Naive thymus-derived CD8-positive, alpha-beta T cell (primary cell): ENCODE measurements at regions not wholly inside any gene's neighbourhood (a gene's known extent, or its start where the extent isn't known, plus 50 kb on each side); places are given as distances from the start of the nearest gene placed in this dataset.

Experiments used
- ATAC-seq, 2 donors: fragments of 150-1000 bp; cut with Tn5 transposase in 1 of 2; sonication (Bioruptor Pico), chemical (Tn5 transposase) in 1 of 2; 1 replicate in 1 of 2; 2 replicates in 1 of 2; pipeline ENCODE4 v1.10.0; 2021; ENCODE audit warnings: mild to moderate bottlenecking in 2 of 2, moderate library complexity in 2 of 2
- POLR2A ChIA-PET: fragments of 350-600 bp; sonication (Branson Sonifier 250); formaldehyde crosslinking; loops from one replicate; lab custom pipeline; 2021; ENCODE audit warnings: antibody characterized with exemption; lab: Charles Lee
- DNase-seq, 10 donors: peaks; one replicate each; pipeline versions ENCODE4 v3.0.0 to v3.0.0-alpha.2; 2020 to 2022
- H3K27ac Mint-ChIP-seq, 10 donors: one replicate each; pipeline ENCODE4 v1.8.0; 2020 to 2022; ENCODE audit warnings: mild to moderate bottlenecking in 10 of 10, mixed read lengths in 10 of 10, moderate library complexity in 4 of 10, inconsistent platforms in 1 of 10
- H3K27me3 Mint-ChIP-seq, 5 donors: one replicate each; pipeline ENCODE4 v1.8.0; 2021 to 2022; ENCODE audit warnings: mixed read lengths in 5 of 5
- H3K36me3 Mint-ChIP-seq, 3 donors: one replicate each; pipeline ENCODE4 v1.8.0; 2020 to 2022; ENCODE audit warnings: mixed read lengths in 3 of 3, mild to moderate bottlenecking in 2 of 3, inconsistent platforms in 1 of 3
- H3K4me1 Mint-ChIP-seq, 4 donors: one replicate each; pipeline ENCODE4 v1.8.0; 2021 to 2022; ENCODE audit warnings: mixed read lengths in 4 of 4
- H3K4me3 Mint-ChIP-seq, 10 donors: one replicate each; pipeline ENCODE4 v1.8.0; 2020 to 2022; ENCODE audit warnings: mild to moderate bottlenecking in 10 of 10, mixed read lengths in 10 of 10, moderate library complexity in 6 of 10, inconsistent platforms in 1 of 10
- H3K9me3 Mint-ChIP-seq, 9 donors: one replicate each; pipeline ENCODE4 v1.8.0; 2020 to 2022; ENCODE audit warnings: mixed read lengths in 9 of 9, mild to moderate bottlenecking in 3 of 9, inconsistent platforms in 1 of 9, moderate library complexity in 1 of 9

- no peak for ATAC-seq
- no peaks in the 10 kb centered on the region for H3K4me1 Mint-ChIP-seq
- peaks cover 0 to 22% (median 2%) of the 10 kb centered on the region in 9 donors for H3K9me3 Mint-ChIP-seq
- H3K36me3 Mint-ChIP-seq: no peaks in the 10 kb centered on the region
- DNase-seq: no peak
- peaks cover 0 to 1% (median 0%) of the 10 kb centered on the region in 5 donors for H3K27me3 Mint-ChIP-seq
- POLR2A ChIA-PET: no interaction called here
- no peak overlapping the region for H3K27ac Mint-ChIP-seq
- H3K4me3 Mint-ChIP-seq: no peak overlapping the region
Observed at GRCh38 chr3:106862067-106862466, 515.2 kb upstream of the CCDC54 start.

- Mint-ChIP-seq H3K27me3 (peaks cover 0 to 2% (median 0%) of the 10 kb centered on the region in 5 donors), H3K27ac (no peak overlapping the region)
Observed at GRCh38 chr3:106877627-106878026, 499.6 kb upstream of the CCDC54 start.

GRCh38 chr3:106880206-106880605 lies 497.0 kb upstream of the CCDC54 start:
- H3K4me1 Mint-ChIP-seq: no peaks in the 10 kb centered on the region
- POLR2A ChIA-PET: no interaction called here
- H3K9me3 Mint-ChIP-seq: peaks cover 0 to 9% (median 3%) of the 10 kb centered on the region in 9 donors
- H3K4me3 Mint-ChIP-seq: no peak overlapping the region
- H3K36me3 Mint-ChIP-seq: peaks cover 0 to 2% (median 0%) of the 10 kb centered on the region in 3 donors
- DNase-seq (no peak), ATAC-seq (no peak)
- H3K27me3 Mint-ChIP-seq: no peaks in the 10 kb centered on the region
- H3K27ac Mint-ChIP-seq: no peak overlapping the region

More at GRCh38 chr3:106877627-106878026, 499.6 kb upstream of the CCDC54 start:
- no peak for DNase-seq
- Mint-ChIP-seq H3K9me3 (peaks cover 0 to 4% (median 0%) of the 10 kb centered on the region in 9 donors), H3K36me3 (no peaks in the 10 kb centered on the region), H3K4me1 (no peaks in the 10 kb centered on the region), H3K4me3 (no peak overlapping the region)
- POLR2A ChIA-PET: no interaction called here
- ATAC-seq: no peak

GRCh38 chr3:106881186-106881585 lies 496.1 kb upstream of the CCDC54 start:
- H3K27ac Mint-ChIP-seq: no peak overlapping the region
- H3K4me3 Mint-ChIP-seq: no peak overlapping the region
- no peaks in the 10 kb centered on the region for H3K27me3 Mint-ChIP-seq
- H3K4me1 Mint-ChIP-seq: no peaks in the 10 kb centered on the region
- DNase-seq (no peak), ATAC-seq (no peak)
- H3K36me3 Mint-ChIP-seq: peaks cover 0 to 6% (median 0%) of the 10 kb centered on the region in 3 donors
- POLR2A ChIA-PET: no interaction called here
- peaks cover 0 to 16% (median 5%) of the 10 kb centered on the region in 9 donors for H3K9me3 Mint-ChIP-seq

- no peak overlapping the region for H3K27ac Mint-ChIP-seq
- POLR2A ChIA-PET: no interaction called here
- no peak for DNase-seq
- H3K36me3 Mint-ChIP-seq: peaks cover 0 to 6% (median 0%) of the 10 kb centered on the region in 3 donors
- no peak overlapping the region for H3K4me3 Mint-ChIP-seq
- no peak for ATAC-seq
- peaks cover 0 to 16% (median 5%) of the 10 kb centered on the region in 9 donors for H3K9me3 Mint-ChIP-seq
- no peaks in the 10 kb centered on the region for H3K27me3 Mint-ChIP-seq
- H3K4me1 Mint-ChIP-seq: no peaks in the 10 kb centered on the region
Observed at GRCh38 chr3:106882297-106882696, 494.9 kb upstream of the CCDC54 start.

- Mint-ChIP-seq H3K4me3 (no peak overlapping the region), H3K9me3 (peaks cover 0 to 2% (median 0%) of the 10 kb centered on the region in 9 donors), H3K4me1 (no peaks in the 10 kb centered on the region), H3K27ac (no peak overlapping the region), H3K27me3 (peaks cover 0 to 4% (median 0%) of the 10 kb centered on the region in 5 donors), H3K36me3 (no peaks in the 10 kb centered on the region)
- ATAC-seq: no peak
- POLR2A ChIA-PET: no interaction called here
- no peak for DNase-seq
Observed at GRCh38 chr3:106906074-106906473, 471.2 kb upstream of the CCDC54 start.

GRCh38 chr3:106908181-106908938 lies 468.9 kb upstream of the CCDC54 start:
- ATAC-seq (no peak), DNase-seq (no peak)
- Mint-ChIP-seq H3K27ac (no peak overlapping the region), H3K36me3 (no peaks in the 10 kb centered on the region), H3K9me3 (peaks cover 0 to 2% (median 0%) of the 10 kb centered on the region in 9 donors), H3K4me1 (no peaks in the 10 kb centered on the region), H3K4me3 (no peak overlapping the region), H3K27me3 (peaks cover 0 to 4% (median 1%) of the 10 kb centered on the region in 5 donors)
- POLR2A ChIA-PET: no interaction called here

- no peaks in the 10 kb centered on the region for H3K4me1 Mint-ChIP-seq
- no peak for ATAC-seq
- no peak overlapping the region for H3K4me3 Mint-ChIP-seq
- peaks cover 1 to 15% (median 6%) of the 10 kb centered on the region in 5 donors for H3K27me3 Mint-ChIP-seq
- no peak for DNase-seq
- no peaks in the 10 kb centered on the region for H3K36me3 Mint-ChIP-seq
- no peak overlapping the region for H3K27ac Mint-ChIP-seq
- H3K9me3 Mint-ChIP-seq: peaks cover 0 to 2% (median 0%) of the 10 kb centered on the region in 9 donors
- POLR2A ChIA-PET: no interaction called here
Observed at GRCh38 chr3:106913111-106913698, 464.0 kb upstream of the CCDC54 start.

GRCh38 chr3:106913966-106914365 lies 463.3 kb upstream of the CCDC54 start:
- H3K4me3 Mint-ChIP-seq: no peak overlapping the region
- H3K27me3 Mint-ChIP-seq: peaks cover 1 to 15% (median 6%) of the 10 kb centered on the region in 5 donors
- H3K36me3 Mint-ChIP-seq: no peaks in the 10 kb centered on the region
- ATAC-seq (no peak), DNase-seq (no peak)
- POLR2A ChIA-PET: no interaction called here
- H3K9me3 Mint-ChIP-seq: peaks cover 0 to 2% (median 0%) of the 10 kb centered on the region in 9 donors
- H3K4me1 Mint-ChIP-seq: no peaks in the 10 kb centered on the region
- H3K27ac Mint-ChIP-seq: no peak overlapping the region

- no peaks in the 10 kb centered on the region for H3K36me3 Mint-ChIP-seq
- DNase-seq (no peak), ATAC-seq (no peak)
- H3K9me3 Mint-ChIP-seq: no peaks in the 10 kb centered on the region
- POLR2A ChIA-PET: no interaction called here
- no peak overlapping the region for H3K27ac Mint-ChIP-seq
- no peak overlapping the region for H3K4me3 Mint-ChIP-seq
- H3K27me3 Mint-ChIP-seq: peaks cover 0 to 1% (median 0%) of the 10 kb centered on the region in 5 donors
- no peaks in the 10 kb centered on the region for H3K4me1 Mint-ChIP-seq
Observed at GRCh38 chr3:106920609-106921008, 456.6 kb upstream of the CCDC54 start.

- Mint-ChIP-seq H3K9me3 (peaks cover 0 to 3% (median 0%) of the 10 kb centered on the region in 9 donors), H3K36me3 (no peaks in the 10 kb centered on the region), H3K4me3 (no peak overlapping the region), H3K4me1 (no peaks in the 10 kb centered on the region), H3K27me3 (no peaks in the 10 kb centered on the region), H3K27ac (no peak overlapping the region)
- POLR2A ChIA-PET: no interaction called here
- DNase-seq (no peak), ATAC-seq (no peak)
Observed at GRCh38 chr3:106929081-106929480, 448.2 kb upstream of the CCDC54 start.

- no peak for ATAC-seq
- POLR2A ChIA-PET: no interaction called here
- Mint-ChIP-seq H3K4me3 (no peak overlapping the region), H3K27me3 (no peaks in the 10 kb centered on the region), H3K4me1 (no peaks in the 10 kb centered on the region), H3K36me3 (no peaks in the 10 kb centered on the region), H3K27ac (no peak overlapping the region), H3K9me3 (peaks cover 0 to 3% (median 0%) of the 10 kb centered on the region in 9 donors)
- DNase-seq: no peak
Observed at GRCh38 chr3:106930086-106930485, 447.2 kb upstream of the CCDC54 start.

- Mint-ChIP-seq H3K27ac (no peak overlapping the region), H3K4me3 (no peak overlapping the region), H3K27me3 (no peaks in the 10 kb centered on the region), H3K4me1 (no peaks in the 10 kb centered on the region), H3K9me3 (peaks cover 0 to 3% (median 0%) of the 10 kb centered on the region in 9 donors), H3K36me3 (no peaks in the 10 kb centered on the region)
- no peak for ATAC-seq
- no peak for DNase-seq
- POLR2A ChIA-PET: no interaction called here
Observed at GRCh38 chr3:106931904-106932303, 445.3 kb upstream of the CCDC54 start.
